Inflammatory macrophage (primary cell): ENCODE measurements at regions not wholly inside any gene's neighbourhood (a gene's known extent, or its start where the extent isn't known, plus 50 kb on each side); places are given as distances from the start of the nearest gene placed in this dataset.

Experiments used
- DNase-seq, 2 donors: peaks; one replicate each; pipeline ENCODE4 v3.0.0-alpha.2; 2020 to 2022

GRCh38 chr7:156091519-156092080 is 279.3 kb upstream of the SHH start:
- no peak for DNase-seq

- DNase-seq = no peak
Observed at GRCh38 chr7:156090988-156091387, 278.7 kb upstream of the SHH start.

- DNase-seq = no peak
Observed at GRCh38 chr7:156089222-156089621, 277.0 kb upstream of the SHH start.

- no peak for DNase-seq
Observed at GRCh38 chr7:156088115-156088514, 275.9 kb upstream of the SHH start.

GRCh38 chr7:156082048-156083040 is 270.1 kb upstream of the SHH start:
- DNase-seq = no peak

GRCh38 chr7:156080596-156080995 is 268.3 kb upstream of the SHH start:
- no peak for DNase-seq

GRCh38 chr7:156080046-156080445 is 267.8 kb upstream of the SHH start:
- no peak for DNase-seq

- DNase-seq = no peak
Observed at GRCh38 chr7:156079156-156079555, 266.9 kb upstream of the SHH start.

GRCh38 chr7:156074982-156075615 is 262.8 kb upstream of the SHH start:
- DNase-seq = no peak

GRCh38 chr7:156074084-156074483 is 261.8 kb upstream of the SHH start:
- DNase-seq = no peak

- no peak for DNase-seq
Observed at GRCh38 chr7:156073366-156074052, 261.2 kb upstream of the SHH start.

GRCh38 chr7:156071612-156072011 is 259.3 kb upstream of the SHH start:
- no peak for DNase-seq

- DNase-seq = no peak
Observed at GRCh38 chr7:156069891-156070290, 257.6 kb upstream of the SHH start.

- no peak for DNase-seq
Observed at GRCh38 chr7:156067156-156067555, 254.9 kb upstream of the SHH start.

GRCh38 chr7:156065400-156065799 is 253.1 kb upstream of the SHH start:
- DNase-seq = no peak

- DNase-seq = no peak
Observed at GRCh38 chr7:156064971-156065386, 252.7 kb upstream of the SHH start.

- no peak for DNase-seq
Observed at GRCh38 chr7:156063241-156063810, 251.1 kb upstream of the SHH start.

- no peak for DNase-seq
Observed at GRCh38 chr7:156062286-156062685, 250.0 kb upstream of the SHH start.

- no peak for DNase-seq
Observed at GRCh38 chr7:156061689-156062255, 249.5 kb upstream of the SHH start.

- DNase-seq = no peak
Observed at GRCh38 chr7:156060925-156061324, 248.7 kb upstream of the SHH start.

GRCh38 chr7:156059369-156059768 is 247.1 kb upstream of the SHH start:
- DNase-seq = peak in 1 of 2 donors; percentile 14

- no peak for DNase-seq
Observed at GRCh38 chr7:156058248-156058647, 246.0 kb upstream of the SHH start.
